ENCODE measurements at regions not wholly inside any gene's neighbourhood (a gene's known extent, or its start where the extent isn't known, plus 50 kb on each side); places are given as distances from the start of the nearest gene placed in this dataset.
A peak's percentile ranks its signal among the peaks of the same experiment; 100 is the strongest.
"Not testable (repeated sequence)": the region's sequence is repeated elsewhere in the genome, so short reads cannot be mapped to it uniquely, and the experiment has no call there.

DNA sequence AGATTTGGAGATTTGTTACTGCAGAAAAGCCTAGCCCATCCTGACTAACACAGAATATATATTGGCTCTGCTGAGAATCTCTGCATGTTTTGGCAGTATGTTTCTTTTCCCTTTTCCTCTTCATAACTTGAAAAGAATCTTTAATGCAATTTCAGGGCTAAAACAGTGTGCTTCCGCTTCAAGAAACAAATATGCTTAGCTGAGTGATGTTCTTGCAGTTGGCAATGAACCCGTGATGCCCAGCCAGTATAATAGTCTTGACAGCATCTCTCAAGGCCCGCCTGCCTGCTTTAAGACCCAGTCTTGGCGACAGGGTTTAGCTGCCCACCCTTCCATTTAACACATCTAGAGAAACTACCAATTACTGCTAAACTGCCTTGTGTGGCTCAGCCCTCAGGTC lies 184.5 kb downstream of the INO80D start:
- DNase-seq: no peak

DNA sequence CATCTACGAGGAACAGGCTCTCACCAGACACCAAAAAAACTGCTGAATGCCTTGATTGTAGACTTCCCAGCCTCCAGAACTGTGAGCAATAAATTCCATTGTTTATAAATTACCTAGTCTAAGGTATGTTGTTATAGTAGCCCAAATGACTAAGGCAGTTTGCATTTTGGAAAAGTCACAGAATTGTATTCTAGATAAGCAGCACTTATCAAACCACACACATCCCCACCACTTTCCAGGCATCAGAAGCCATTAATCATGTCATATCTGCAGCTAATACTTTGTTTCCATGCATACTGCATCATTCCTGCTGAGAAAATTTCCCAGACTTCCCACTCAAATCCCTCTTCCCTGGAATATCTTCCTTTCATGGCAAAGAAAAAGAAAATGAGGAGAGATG lies 187.2 kb downstream of the INO80D start:
- no peak for DNase-seq

DNA sequence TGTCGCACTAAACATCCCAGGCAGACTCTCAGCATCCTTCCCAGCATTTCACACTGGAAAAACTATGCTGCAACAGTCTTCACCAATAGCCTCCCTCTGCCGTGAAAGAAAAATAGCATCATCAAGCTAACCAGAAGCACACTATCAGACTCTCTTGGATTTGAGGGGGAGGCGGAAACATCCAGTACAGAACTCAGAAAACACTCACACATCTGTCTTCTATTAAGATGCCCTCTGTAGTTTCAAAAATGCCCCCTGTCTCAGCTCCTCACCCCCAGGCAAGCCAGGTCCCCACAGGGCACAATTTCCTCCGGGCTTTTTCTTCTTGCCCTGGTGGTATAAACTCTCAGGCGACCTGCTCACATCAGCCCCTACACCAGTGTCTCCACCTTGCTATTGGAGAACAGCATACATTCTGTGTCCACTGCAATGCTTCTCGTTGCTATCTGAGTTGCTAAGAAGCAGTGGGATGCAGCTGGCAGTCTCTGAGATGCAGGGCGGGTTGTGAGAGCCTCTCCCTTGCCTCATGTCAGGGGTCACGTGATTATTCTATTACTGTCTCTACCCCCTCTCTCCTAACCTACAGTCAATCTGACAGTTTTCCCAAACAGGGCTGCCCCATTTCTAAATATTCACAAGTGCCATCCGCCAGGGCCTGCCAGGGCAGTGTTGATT lies 189.9 kb downstream of the INO80D start:
- DNase-seq: no peak

DNA sequence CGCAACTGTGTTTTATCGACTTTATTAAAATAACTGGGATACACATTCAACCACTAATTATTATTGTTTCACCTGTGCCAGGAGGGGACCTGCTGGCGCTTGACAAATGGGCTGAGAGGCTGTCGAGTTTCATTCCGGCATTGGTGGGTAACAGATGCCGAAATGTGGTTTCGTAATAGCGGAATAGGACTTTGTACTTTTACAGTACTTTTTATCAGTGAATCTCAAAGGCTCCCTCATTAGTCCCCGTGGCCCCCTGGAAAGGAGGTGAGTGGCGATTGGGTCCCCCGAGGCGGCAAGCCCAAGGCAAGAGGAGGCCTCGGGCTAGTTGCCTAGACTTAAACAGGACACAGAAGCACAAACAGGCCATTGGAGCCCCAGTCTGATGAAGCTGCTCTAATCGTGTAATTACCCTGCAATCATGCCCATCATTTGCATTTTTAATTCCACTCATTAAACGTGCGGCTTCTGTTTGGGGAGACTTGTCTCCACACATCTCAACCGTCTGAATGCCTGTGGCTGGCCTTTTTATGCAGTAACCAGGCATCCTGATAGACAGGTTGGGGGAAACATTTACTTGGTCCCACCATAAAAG lies 193.2 kb downstream of the INO80D start:
- no peak for DNase-seq

DNA sequence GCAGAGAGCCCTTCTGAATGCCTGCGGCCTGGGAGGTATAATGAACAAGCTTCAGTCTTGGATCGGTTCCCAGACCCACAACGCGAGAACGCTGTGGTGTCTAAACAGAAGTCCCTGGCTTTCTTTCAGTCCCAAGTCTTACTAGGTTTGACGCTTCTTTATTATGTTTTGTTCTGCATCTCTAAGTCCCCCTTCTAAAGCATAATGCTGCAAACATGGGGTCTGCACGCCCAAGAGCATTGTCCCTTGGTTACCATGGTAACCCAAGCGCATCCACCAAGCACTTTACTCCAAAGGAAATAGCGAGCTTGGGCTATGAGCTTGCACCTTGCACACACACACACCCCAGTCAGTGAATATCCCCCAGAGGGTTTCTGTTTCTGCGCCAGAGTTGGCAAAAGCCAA lies 193.7 kb downstream of the INO80D start:
- DNase-seq: peak; percentile 45

DNA sequence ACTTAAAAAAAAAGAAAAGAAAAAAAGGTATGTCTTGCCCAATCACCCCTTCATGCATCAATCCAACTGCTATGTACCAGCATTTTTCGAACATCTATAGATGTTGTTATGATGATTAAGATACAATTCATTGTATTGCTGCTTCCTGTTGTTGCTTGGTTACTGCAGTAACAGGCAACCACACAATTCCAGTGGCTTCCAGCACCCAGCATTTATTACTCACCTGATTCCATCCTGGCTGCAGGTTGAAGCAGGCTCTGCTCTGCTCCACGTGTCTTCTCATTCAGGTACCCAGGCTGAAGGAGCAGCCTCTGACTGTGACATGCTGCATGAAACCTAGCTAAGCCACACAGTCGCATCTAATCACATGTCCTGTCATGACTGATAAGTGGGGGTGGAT lies 196.9 kb downstream of the INO80D start:
- no peak for DNase-seq

DNA sequence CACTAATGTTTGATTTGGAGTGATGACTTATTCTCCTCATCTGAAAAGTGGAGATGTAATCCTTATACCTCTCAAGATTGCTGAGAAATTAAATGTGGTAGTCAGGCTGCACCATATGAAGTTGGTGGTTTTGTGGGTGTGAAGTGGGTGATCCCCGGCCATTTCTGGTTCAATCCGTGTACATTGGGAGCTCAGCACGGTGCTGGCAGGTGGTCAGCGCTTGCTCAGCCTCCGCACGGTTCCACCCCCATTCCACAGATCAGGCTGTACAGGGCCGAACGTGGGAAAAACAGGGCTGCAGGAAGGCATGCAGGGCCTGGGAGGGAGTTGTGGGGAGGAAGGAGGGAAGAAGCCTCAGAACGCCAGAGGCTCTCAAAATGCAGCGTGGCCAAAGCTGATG lies 198.3 kb downstream of the INO80D start:
- DNase-seq: no peak

DNA sequence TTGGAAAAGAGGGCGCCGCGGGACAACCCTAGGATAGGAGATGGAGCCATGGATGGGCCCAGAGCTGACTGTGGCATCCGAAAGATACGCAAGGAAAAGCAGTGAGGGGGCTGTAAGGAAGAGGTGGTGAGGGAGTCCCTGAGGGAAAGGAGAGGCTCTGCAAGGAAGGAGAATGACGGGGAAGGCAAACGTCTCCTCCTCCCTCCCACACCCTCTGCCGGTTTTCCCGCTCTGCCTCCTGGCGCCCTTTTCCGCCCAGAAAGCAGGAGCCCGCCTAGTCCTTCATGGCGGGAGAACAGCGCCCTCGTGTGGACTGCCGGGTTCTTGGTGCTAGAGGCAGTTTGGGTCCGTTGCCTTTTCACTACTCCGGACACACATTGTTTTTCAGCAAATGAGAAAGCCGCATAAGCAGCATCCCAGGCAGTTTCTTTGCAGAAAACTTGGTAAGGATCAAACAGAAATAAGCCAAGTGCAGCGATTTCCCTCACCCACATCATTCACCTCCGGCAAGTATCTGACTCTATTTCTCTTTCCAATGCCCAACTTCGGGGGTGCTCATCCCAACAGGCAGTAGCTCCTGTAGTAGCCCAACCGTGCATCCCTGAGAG lies 200.4 kb downstream of the INO80D start:
- peak; percentile 85 for DNase-seq

DNA sequence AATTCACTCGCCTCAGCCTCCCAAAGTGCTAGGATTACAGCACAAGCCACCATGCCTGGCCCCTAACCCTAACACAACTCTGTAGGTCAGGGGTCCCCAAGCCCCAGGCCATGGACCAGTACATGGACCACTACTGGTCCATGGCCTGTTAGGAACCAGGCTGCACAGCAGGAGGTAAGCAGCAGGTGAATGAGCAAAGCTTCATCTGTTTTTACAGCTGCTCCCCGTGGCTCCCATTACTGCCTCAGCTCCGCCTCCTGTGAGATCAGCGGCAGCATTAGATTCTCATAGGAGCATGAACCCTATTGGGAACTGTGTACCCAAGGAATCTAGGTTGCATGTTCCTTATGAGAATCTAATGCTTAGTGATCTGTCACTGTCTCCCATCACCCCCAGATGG lies 201.7 kb downstream of the NRP2 start:
- no peak for DNase-seq

DNA sequence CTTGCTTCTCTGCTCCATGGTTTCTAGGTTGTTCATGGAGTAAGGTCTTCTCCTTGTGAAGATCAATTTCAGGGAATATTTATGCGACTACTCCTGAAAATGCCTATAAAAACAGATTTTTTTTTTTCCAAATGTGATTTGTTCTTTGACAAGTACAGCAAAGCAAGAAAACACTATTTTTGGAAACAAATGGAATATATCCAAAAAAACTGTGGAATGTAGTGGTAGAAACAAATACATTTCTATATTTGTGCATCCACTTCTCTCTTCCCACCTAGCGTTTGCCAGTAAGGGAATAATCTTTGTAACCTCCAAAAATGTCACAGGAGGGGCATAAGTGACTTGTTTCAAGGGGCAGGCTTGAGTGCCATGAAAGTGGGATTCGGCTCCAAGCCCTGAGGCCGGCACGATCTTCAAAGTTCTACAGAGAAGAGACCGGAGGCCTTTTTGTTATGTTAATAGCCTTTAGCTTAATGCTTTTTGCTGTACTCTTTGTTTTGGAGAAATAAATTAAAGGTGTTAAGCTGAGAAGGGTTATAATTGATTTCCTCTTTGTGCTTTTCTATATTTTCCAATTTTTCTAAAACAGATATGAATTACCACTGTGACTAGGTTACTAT lies 200.6 kb downstream of the NRP2 start:
- DNase-seq: no peak

DNA sequence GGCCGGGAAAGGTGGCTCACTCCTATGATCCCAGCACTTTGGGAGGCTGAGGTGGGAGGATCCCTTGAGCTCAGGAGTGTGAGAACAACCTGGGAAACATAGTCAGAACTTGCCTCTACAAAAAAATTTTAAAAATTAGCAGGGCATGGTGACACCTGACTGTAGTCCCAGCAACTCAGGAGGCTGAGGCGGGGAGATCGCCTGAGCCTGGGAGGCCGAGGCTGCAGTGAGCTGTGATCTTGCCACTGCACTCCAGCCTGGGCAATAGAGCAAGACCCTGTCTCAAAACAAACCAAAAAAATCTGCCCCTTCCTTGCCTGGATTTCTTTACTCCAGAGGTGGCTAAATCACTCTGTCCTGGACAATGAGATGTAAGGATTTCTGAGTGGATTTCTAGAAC lies 197.7 kb downstream of the NRP2 start:
- no peak for DNase-seq

DNA sequence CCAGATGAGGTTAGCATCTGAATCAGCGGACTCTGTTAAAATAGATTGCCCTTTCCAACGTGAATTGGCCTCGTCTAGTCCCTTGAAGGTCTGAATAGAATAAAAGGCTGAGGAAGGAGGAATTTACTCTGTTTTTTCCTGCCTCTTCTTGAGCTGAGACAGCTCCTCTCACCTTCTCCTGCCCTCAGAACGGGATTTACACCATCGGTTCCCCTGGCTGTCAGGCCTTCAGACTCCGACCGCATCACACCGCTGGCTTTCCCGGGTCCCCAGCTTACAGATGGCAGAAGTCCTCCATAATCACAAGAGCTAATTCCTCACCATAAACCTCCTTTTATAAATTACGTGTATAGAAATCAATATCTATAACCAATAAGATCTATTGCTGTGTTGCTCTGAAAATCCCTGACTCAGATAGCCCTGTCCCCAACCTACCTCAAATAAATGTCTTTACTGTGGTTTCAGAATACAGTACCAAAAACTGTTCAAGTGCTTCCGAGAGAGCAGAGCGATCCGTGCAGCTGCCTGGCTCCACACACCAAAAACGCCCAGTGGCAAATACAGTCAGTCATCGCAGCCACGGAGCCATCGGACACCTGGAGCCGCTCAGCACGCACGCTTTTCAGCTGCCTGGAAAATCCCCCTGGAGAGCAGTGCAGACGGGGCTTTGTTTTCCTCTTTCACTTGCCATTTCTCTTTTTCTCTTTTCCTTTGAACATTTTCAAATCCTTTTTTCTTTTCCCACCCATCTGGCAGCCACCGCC lies 196.9 kb downstream of the NRP2 start:
- peak; percentile 49 for DNase-seq

DNA sequence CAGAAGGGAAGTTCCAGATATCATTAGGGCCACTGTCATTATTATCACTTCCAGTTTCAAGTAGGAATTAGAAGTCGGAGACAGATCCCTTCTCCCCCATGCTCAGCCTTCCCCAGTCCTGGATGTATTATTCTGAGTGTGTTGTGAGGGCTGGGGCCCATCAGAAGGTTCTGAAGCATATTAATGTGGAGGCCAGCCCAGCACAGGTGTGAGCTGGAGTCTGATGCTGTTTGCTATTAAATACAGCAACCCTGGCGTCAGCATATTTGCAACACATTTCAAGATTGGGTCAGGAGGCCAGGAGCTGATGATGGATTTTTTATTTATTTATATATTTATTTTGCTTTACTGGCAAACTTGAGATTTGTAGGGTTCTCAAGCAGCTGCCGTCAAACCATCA lies 195.2 kb downstream of the NRP2 start:
- DNase-seq: no peak

DNA sequence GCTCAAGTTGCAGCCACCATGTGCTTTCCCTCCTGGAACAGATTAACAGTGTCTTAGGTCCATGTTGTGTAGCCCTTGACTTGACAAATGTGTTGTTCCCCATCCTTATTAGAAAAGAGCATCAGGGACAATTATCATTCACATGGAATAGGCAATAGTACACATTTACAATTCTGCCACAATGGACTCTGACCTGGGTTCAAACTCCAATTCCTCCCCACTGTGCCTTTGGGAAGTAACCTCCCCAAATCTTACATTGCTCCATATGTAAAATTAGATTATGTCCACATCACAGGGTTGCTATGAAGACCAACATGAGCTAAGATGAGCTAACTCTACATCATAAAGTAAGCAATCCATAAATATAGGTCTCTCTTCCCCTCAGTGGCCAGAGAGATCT lies 193.8 kb downstream of the NRP2 start:
- DNase-seq: no peak

DNA sequence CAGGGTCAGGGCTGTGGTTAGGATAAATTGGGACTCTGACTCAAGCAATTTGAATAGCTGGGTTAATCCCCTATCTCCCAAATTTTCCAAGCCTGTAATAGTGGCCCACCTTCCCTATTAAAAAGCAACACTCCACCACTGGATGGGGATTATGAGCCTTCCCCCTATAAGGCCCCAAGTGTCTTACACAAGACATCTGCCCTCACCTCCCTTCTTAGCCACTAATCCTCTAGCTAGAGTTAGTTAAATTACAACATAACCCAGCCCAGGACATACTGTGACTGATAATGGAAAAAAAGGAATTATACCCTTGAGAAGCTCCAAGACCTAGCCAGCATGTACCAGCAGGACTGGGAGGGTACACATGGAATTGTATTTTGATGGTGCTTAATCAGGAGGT lies 190.4 kb downstream of the NRP2 start:
- no peak for DNase-seq

DNA sequence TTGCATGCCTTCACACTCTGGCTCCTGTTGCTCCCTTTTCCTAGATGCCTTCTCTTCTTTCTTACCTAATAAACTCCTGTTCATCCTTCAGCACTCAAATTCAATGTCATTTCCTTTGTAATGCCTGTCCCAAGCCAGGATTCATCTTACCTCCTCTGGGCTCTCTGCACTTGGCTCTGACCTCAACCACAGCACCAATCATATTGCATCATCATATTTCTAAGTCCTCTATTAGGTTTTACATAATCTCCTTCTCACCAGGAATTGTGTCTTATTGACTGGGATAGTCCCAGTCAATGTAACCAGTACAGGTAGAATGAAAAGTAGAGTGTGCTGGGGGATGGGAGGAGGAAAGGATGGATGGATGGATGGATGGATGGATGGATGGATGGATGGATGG lies 187.1 kb downstream of the NRP2 start:
- DNase-seq: no peak

DNA sequence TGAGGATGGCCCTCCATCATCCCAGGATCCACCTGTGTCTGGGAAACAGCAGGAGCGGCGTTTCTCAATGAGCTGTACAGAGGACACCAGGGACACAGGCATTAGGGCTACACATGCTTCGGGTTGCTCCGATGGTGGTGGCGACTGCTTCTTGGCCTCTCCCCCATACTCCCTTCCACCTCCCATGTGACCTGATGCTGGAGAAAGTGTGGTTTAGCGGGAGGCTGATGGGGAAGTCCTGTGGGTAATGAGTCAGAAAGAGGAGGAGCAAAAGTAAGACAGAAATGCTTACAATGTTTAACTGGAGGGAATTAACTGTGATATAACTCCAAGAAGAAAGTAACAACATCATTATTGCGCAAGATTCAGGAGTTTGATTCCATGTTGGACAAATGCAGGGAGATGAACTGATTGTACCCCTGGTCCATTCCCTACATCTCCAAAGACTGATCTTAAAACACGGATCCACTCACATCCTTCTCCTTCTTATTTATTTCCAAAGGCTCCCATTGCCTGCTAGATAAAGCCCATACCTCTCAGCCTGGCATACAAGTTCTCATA lies 186.6 kb downstream of the NRP2 start:
- DNase-seq: no peak

DNA sequence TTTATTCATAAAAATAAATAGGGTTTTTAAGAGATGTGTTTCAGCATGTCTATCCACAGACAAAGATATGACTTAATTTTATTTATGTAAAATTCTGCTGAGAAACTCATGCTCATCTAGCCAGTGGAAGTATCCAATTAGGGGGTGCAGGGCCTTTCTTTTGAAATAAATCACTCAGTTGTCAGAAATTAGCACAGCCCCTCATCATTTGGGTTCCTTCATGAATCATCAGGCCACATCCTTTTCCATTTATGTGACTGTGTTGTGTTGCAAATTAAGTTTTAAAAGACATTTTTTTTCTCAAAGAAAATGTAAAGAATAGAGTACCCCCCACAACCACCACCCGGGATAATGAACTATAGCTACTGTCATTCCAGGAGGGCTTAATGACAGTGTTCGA lies 185.8 kb downstream of the NRP2 start:
- no peak for DNase-seq

DNA sequence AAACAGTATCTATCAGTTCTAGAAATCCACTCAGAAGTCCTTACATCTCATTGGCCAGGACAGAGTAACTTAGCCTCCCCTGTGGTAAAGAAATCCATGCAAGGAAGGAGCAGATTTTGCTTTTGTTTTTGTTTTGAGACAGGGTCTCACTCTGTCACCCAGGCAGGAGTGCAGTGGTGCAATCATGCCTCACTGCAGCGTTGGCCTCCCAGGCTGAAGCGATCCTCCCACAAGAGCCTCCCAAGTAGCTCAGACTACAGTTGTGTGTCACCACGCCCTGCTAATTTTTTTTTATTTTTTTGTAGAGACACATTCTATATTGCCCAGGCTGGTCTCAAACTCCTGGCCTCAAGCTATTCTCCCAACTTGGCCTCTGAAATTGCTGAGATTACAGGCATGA lies 185.1 kb downstream of the NRP2 start:
- DNase-seq: no peak

DNA sequence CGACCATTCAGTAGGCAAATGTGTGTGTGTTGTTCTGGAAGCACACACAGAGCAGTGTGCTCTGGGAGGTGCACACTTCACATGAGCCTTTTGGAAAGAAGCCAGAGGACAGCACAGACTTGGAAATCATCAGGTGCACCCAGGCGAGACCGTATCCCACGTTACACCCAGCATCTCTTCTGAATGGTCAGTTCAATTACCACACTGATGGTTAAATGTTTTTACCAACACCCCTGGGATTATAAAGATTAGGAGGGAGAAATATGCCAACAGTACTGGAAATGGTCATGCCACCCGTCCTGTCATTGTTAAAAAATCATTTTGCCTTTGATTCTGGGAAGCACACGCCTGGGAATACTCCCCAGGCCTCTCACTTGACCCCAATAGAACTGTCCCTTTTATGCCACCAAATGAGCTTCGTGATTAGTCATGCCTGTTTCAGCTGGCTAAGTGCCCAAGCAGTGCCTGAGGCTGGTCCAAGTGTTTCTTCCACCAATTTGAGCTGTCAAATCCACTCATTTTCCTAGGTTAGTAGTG lies 183.7 kb downstream of the NRP2 start:
- no peak for DNase-seq

DNA sequence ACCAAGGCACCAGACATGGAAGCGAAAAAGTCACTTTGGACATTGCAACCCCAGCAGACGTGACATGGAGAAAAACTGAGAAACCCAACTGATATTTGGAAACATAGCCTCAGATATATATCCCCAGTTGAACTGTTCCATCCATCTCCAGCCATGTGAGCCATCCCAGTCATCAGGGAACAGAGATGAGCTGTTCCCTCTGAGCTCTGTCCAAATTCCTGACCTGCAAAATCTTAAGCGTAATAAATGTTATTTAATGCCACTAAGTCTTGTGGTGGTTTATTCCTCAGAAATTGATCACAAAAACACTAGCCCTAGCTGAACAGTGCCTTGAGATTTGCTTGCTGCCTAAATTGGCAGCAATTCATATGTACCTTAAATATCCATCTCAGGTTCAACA lies 182.8 kb downstream of the NRP2 start:
- DNase-seq: no peak

DNA sequence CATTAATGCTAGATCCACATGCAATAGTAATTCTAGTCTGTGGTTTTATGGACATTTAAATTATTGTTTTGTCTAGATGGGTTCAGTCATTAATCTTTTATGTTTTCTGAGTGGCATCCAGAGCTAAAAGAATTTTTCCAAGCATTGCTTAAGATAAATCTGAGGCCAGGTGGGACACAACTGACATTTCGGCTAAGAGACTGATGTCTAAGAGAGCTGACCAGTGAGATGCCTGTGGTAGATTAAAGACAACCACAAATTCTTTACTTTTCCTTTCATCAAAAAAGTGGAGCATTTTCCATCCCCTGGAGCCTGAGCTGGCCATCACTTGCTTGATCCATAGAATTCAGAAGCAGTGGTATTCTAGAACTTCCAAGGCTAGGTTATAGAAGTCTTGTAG lies 182.2 kb downstream of the NRP2 start:
- DNase-seq: no peak

DNA sequence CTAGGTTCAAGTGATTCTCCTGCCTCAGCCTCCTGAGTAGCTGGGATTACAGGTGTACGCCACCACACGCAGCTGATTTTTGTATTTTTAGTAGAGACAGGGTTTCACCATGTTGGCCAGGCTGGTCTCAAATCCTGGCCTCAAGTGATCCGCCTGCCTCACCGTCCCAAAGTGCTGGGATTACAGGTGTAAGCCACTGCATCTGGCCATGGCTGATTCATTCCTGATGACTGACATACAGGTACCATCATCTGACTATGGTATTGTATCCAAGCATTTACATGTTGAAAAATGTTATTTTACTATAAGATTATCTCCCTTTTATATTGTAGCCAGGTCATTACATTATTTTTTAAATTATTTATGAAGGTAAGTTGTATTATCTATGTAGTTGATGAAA lies 180.5 kb downstream of the NRP2 start:
- DNase-seq: not testable (repeated sequence)
